WTC11 (cell line): ENCODE measurements at regions not wholly inside any gene's neighbourhood (a gene's known extent, or its start where the extent isn't known, plus 50 kb on each side); places are given as distances from the start of the nearest gene placed in this dataset.

Experiments
- ATAC-seq: fragments of 200-7000 bp; cut with Tn5 transposase; 2 replicates; pipeline ENCODE4 v1.10.0; 2021; ENCODE audit warnings: mild to moderate bottlenecking, moderate library complexity
- CTCF ChIA-PET: fragments of 300-600 bp; sonication (Branson Sonifier 250); formaldehyde crosslinking; loops from one replicate; lab custom pipeline; 2021; ENCODE audit warnings: antibody characterized with exemption; lab: Charles Lee
- POLR2A ChIA-PET: fragments of 350-600 bp; sonication (Branson Sonifier 250); formaldehyde crosslinking; loops from one replicate; lab custom pipeline; 2021; ENCODE audit warnings: antibody characterized with exemption; lab: Charles Lee
- DNase-seq: peaks from one replicate; pipeline ENCODE4 v3.0.0; 2021; ENCODE audit warnings: low spot score
- H3K27ac Mint-ChIP-seq: 2 replicates; pipeline ENCODE4 v1.8.0; 2021; ENCODE audit warnings: mixed read lengths
- H3K27me3 Mint-ChIP-seq: 2 replicates; pipeline ENCODE4 v1.8.0; 2021; ENCODE audit warnings: low read depth, mild to moderate bottlenecking, moderate library complexity, mixed read lengths
- H3K36me3 Mint-ChIP-seq: 2 replicates; pipeline ENCODE4 v1.8.0; 2021; ENCODE audit warnings: mixed read lengths
- H3K4me1 Mint-ChIP-seq: 2 replicates; pipeline ENCODE4 v1.8.0; 2022; ENCODE audit warnings: mixed read lengths
- H3K4me3 Mint-ChIP-seq: 2 replicates; pipeline ENCODE4 v1.8.0; 2021; ENCODE audit warnings: mild to moderate bottlenecking, moderate library complexity, mixed read lengths
- H3K9me3 Mint-ChIP-seq: 2 replicates; pipeline ENCODE4 v1.8.0; 2021; ENCODE audit warnings: mixed read lengths
- AR ChIP-seq: fragments of 250-450 bp; sonication (Bioruptor Pico); IDR thresholded peaks from 2 replicates; pipeline ENCODE4 v1.9.0; 2021; ENCODE audit warnings: mild to moderate bottlenecking
- ATF2 ChIP-seq: sonication (generic); formaldehyde crosslinking; IDR thresholded peaks from 2 replicates; pipeline ENCODE4 v1.8.1; 2022; ENCODE audit warnings: low read depth, missing genetic modification reagents, borderline replicate concordance
- E2F1 ChIP-seq: sonication (generic); formaldehyde crosslinking; IDR thresholded peaks from 2 replicates; pipeline ENCODE4 v1.8.0; 2022; ENCODE audit warnings: mild to moderate bottlenecking, missing genetic modification reagents
- ELF4 ChIP-seq: sonication (generic); formaldehyde crosslinking; IDR thresholded peaks from 2 replicates; pipeline ENCODE4 v1.8.1; 2022; ENCODE audit warnings: low read depth, mild to moderate bottlenecking, moderate library complexity, missing genetic modification reagents
- EMX1 ChIP-seq: fragments of 250-450 bp; sonication (Bioruptor Pico); IDR thresholded peaks from 2 replicates; pipeline ENCODE4 v1.8.0; 2021; ENCODE audit warnings: mild to moderate bottlenecking
- ERG ChIP-seq: fragments of 250-450 bp; sonication (Bioruptor Pico); IDR thresholded peaks from 2 replicates; pipeline ENCODE4 v1.8.0; 2021; ENCODE audit warnings: mild to moderate bottlenecking
- FOXK1 ChIP-seq: sonication (generic); formaldehyde crosslinking; IDR thresholded peaks from 2 replicates; pipeline ENCODE4 v1.8.0; 2022; ENCODE audit warnings: mild to moderate bottlenecking, moderate library complexity, missing genetic modification reagents
- GABPB1 ChIP-seq: sonication (generic); formaldehyde crosslinking; IDR thresholded peaks from 2 replicates; pipeline ENCODE4 v1.8.1; 2023; ENCODE audit warnings: mild to moderate bottlenecking, missing genetic modification reagents
- IRF1 ChIP-seq: sonication (generic); formaldehyde crosslinking; IDR thresholded peaks from 2 replicates; pipeline ENCODE4 v1.8.0; 2023; ENCODE audit warnings: missing genetic modification reagents
- MAX ChIP-seq: sonication (generic); formaldehyde crosslinking; IDR thresholded peaks from 2 replicates; pipeline ENCODE4 v1.8.0; 2022; ENCODE audit warnings: mild to moderate bottlenecking, missing genetic modification reagents
- MYBL2 ChIP-seq: sonication (generic); formaldehyde crosslinking; IDR thresholded peaks from 2 replicates; pipeline ENCODE4 v1.8.1; 2023; ENCODE audit warnings: mild to moderate bottlenecking, moderate library complexity, missing genetic modification reagents
- NR1H2 ChIP-seq: sonication (generic); formaldehyde crosslinking; IDR thresholded peaks from 2 replicates; pipeline ENCODE4 v1.9.0; 2021; ENCODE audit warnings: mild to moderate bottlenecking, moderate library complexity, missing genetic modification reagents
- NR3C1 ChIP-seq: sonication (generic); formaldehyde crosslinking; conservative IDR thresholded peaks from 2 replicates; pipeline ENCODE4 v1.8.1; 2023; ENCODE audit warnings: low read depth, mild to moderate bottlenecking, missing genetic modification reagents
- PREB ChIP-seq: sonication (generic); formaldehyde crosslinking; IDR thresholded peaks from 2 replicates; pipeline ENCODE4 v1.8.1; 2022; ENCODE audit warnings: mild to moderate bottlenecking, missing genetic modification reagents, moderate library complexity, borderline replicate concordance
- PRRX2 ChIP-seq: fragments of 250-450 bp; sonication (Bioruptor Pico); IDR thresholded peaks from 2 replicates; pipeline ENCODE4 v1.8.0; 2021; ENCODE audit warnings: mild to moderate bottlenecking
- SMAD4 ChIP-seq: sonication (generic); formaldehyde crosslinking; IDR thresholded peaks from 2 replicates; pipeline ENCODE4 v1.8.0; 2022; ENCODE audit warnings: mild to moderate bottlenecking, missing genetic modification reagents
- TCF7 ChIP-seq: sonication (generic); formaldehyde crosslinking; IDR thresholded peaks from 2 replicates; pipeline ENCODE4 v1.8.0; 2022; ENCODE audit warnings: mild to moderate bottlenecking, low read depth, missing genetic modification reagents, moderate library complexity
- USF2 ChIP-seq: sonication (generic); formaldehyde crosslinking; IDR thresholded peaks from 2 replicates; pipeline ENCODE4 v1.8.1; 2023; ENCODE audit warnings: mild to moderate bottlenecking, missing genetic modification reagents, moderate library complexity
- ZBTB21 ChIP-seq: sonication (generic); formaldehyde crosslinking; IDR thresholded peaks from 2 replicates; pipeline ENCODE4 v1.8.1; 2023; ENCODE audit warnings: mild to moderate bottlenecking, missing genetic modification reagents, borderline replicate concordance
- ZNF232 ChIP-seq: sonication (generic); formaldehyde crosslinking; IDR thresholded peaks from 2 replicates; pipeline ENCODE4 v1.8.0; 2022; ENCODE audit warnings: mild to moderate bottlenecking, missing genetic modification reagents
- ZNF263 ChIP-seq: sonication (generic); formaldehyde crosslinking; IDR thresholded peaks from 2 replicates; pipeline ENCODE4 v1.8.1; 2022; ENCODE audit warnings: low read depth, mild to moderate bottlenecking, moderate library complexity, missing genetic modification reagents
- ZNF416 ChIP-seq: fragments of 250-450 bp; sonication (Bioruptor Pico); IDR thresholded peaks from 2 replicates; pipeline ENCODE4 v1.9.0; 2021; ENCODE audit warnings: mild to moderate bottlenecking, inconsistent platforms
- ZNF423 ChIP-seq: fragments of 250-450 bp; sonication (Bioruptor Pico); IDR thresholded peaks from 2 replicates; pipeline ENCODE4 v2.1.2; 2022; ENCODE audit warnings: mild to moderate bottlenecking, moderate library complexity
- ZNF512 ChIP-seq: sonication (generic); formaldehyde crosslinking; IDR thresholded peaks from 2 replicates; pipeline ENCODE4 v1.8.1; 2022; ENCODE audit warnings: missing genetic modification reagents, borderline replicate concordance

GRCh38 chr3:137925080-137925479 lies 84.9 kb upstream of the CLDN18 start:
- POLR2A ChIA-PET, result no interaction called here
- CTCF ChIA-PET, result interaction anchor here (0.7 kb wide), 1 partner anchor 232 kb away, joined by 3 read pairs; no protein-coding TSS in a partner anchor
- H3K27ac Mint-ChIP-seq, result no peak overlapping the region
- no peaks in the 10 kb centered on the region for H3K4me1 Mint-ChIP-seq
- ATAC-seq, result no peak
- H3K27me3 Mint-ChIP-seq, result no peaks in the 10 kb centered on the region; the same call in none of the 2 replicates
- H3K4me3 Mint-ChIP-seq, result no peak overlapping the region
- TF ChIP-seq SMAD4 (CRISPR knock-in tag) (no peak), IRF1 (CRISPR knock-in tag) (no peak), PREB (no peak), ERG (no peak), EMX1 (CRISPR knock-in tag) (no peak), USF2 (CRISPR knock-in tag) (no peak), TCF7 (CRISPR knock-in tag) (no peak), ZNF416 (CRISPR knock-in tag) (no peak), PRRX2 (CRISPR knock-in tag) (no peak), GABPB1 (CRISPR knock-in tag) (no peak), NR3C1 (CRISPR knock-in tag) (no peak), AR (CRISPR knock-in tag) (no peak), MAX (CRISPR knock-in tag) (no peak), ZNF263 (no peak), ZNF512 (no peak), ZBTB21 (CRISPR knock-in tag) (no peak), MYBL2 (CRISPR knock-in tag) (no peak), ZNF232 (CRISPR knock-in tag) (no peak)
- DNase-seq, result no peak
- no peaks in the 10 kb centered on the region for H3K9me3 Mint-ChIP-seq
- H3K36me3 Mint-ChIP-seq, result no peaks in the 10 kb centered on the region

GRCh38 chr3:137926991-137927390 lies 83.0 kb upstream of the CLDN18 start:
- no peaks in the 10 kb centered on the region for H3K4me1 Mint-ChIP-seq
- CTCF ChIA-PET, result no interaction called here
- no peak for DNase-seq
- TF ChIP-seq FOXK1 (CRISPR knock-in tag) (no peak), NR1H2 (no peak), E2F1 (CRISPR knock-in tag) (no peak), ATF2 (CRISPR knock-in tag) (no peak), ZNF423 (no peak), IRF1 (CRISPR knock-in tag) (no peak), ELF4 (CRISPR knock-in tag) (no peak)

More at GRCh38 chr3:137926991-137927390, 83.0 kb upstream of the CLDN18 start:
- POLR2A ChIA-PET, result no interaction called here
- H3K27ac Mint-ChIP-seq, result no peak overlapping the region
- ATAC-seq, result no peak
- no peak overlapping the region for H3K4me3 Mint-ChIP-seq
- no peaks in the 10 kb centered on the region; the same call in none of the 2 replicates for H3K27me3 Mint-ChIP-seq
- H3K36me3 Mint-ChIP-seq, result no peaks in the 10 kb centered on the region
- H3K9me3 Mint-ChIP-seq, result no peaks in the 10 kb centered on the region
